GM12878 (cell line): ENCODE measurements at regions not wholly inside any gene's neighbourhood (a gene's known extent, or its start where the extent isn't known, plus 50 kb on each side); places are given as distances from the start of the nearest gene placed in this dataset.

Experiments used
- MEF2A ChIP-seq: IDR thresholded peaks from 2 replicates; pipeline ENCODE4 v1.6.1; 2011; ENCODE audit warnings: low read depth, mild to moderate bottlenecking, low read length, moderate library complexity; ENCODE audit not compliant: insufficient read depth
- SRF ChIP-seq, 2 experiments: IDR thresholded peaks; 2 replicates each; pipeline ENCODE4 v1.6.1; 2011; ENCODE audit warnings: low read depth in 2 of 2, low read length in 2 of 2, mild to moderate bottlenecking in 1 of 2, moderate library complexity in 1 of 2
- TF ChIP-seq, protein P1 (sequence below): fragments of 450-650 bp; formaldehyde crosslinking; IDR thresholded peaks from 2 replicates; pipeline ENCODE4 v1.4.0; 2022; ENCODE audit warnings: mild to moderate bottlenecking, moderate library complexity
- TF ChIP-seq, protein P2 (sequence below): IDR thresholded peaks from 2 replicates; pipeline ENCODE4 v1.6.1; 2011; ENCODE audit warnings: borderline replicate concordance, low read depth, mild to moderate bottlenecking, moderate library complexity, low read length; ENCODE audit not compliant: insufficient read depth, poor library complexity, severe bottlenecking
- TF ChIP-seq, protein P3 (sequence below): IDR thresholded peaks from 2 replicates; pipeline ENCODE4 v1.6.1; 2012; ENCODE audit warnings: low read depth, low read length, improper control_type of control experiment
- TF ChIP-seq, protein P4 (sequence below): fragments of 450-650 bp; IDR thresholded peaks from 2 replicates; pipeline ENCODE4 v1.6.1; 2017; ENCODE audit warnings: mild to moderate bottlenecking, moderate library complexity

DNA sequence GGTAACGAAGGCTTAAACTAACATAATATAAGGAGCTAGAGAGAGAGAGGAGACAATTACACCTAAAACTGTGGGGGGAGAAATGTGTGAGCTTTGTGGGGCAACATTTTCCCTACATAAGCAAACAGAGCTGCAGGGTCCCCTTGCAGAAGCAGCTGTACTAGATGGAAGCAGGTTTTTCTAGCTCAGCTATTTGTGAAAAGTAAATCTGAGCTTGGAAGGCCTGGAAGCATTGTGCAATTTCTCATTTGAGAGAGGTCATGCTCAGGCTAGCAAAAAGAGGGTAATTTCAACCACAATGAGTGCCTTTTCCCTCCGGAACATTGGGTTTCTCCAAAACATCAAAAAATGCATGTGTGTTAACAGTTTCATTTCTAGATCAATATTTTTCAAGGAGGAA lies 130.0 kb downstream of the ARL4C start (continued):
- TF ChIP-seq, protein P1, sequence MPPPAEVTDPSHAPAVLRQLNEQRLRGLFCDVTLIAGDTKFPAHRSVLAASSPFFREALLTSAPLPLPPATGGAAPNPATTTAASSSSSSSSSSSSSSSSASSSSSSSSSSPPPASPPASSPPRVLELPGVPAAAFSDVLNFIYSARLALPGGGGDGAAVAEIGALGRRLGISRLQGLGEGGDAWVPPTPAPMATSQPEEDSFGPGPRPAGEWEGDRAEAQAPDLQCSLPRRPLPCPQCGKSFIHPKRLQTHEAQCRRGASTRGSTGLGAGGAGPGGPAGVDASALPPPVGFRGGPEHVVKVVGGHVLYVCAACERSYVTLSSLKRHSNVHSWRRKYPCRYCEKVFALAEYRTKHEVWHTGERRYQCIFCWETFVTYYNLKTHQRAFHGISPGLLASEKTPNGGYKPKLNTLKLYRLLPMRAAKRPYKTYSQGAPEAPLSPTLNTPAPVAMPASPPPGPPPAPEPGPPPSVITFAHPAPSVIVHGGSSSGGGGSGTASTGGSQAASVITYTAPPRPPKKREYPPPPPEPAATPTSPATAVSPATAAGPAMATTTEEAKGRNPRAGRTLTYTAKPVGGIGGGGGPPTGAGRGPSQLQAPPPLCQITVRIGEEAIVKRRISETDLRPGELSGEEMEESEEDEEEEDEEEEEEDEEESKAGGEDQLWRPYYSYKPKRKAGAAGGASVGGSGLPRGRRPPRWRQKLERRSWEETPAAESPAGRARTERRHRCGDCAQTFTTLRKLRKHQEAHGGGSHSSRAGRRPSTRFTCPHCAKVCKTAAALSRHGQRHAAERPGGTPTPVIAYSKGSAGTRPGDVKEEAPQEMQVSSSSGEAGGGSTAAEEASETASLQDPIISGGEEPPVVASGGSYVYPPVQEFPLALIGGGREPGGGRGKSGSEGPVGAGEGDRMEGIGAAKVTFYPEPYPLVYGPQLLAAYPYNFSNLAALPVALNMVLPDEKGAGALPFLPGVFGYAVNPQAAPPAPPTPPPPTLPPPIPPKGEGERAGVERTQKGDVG (CRISPR knock-in tag): no peak
- TF ChIP-seq, protein P2, sequence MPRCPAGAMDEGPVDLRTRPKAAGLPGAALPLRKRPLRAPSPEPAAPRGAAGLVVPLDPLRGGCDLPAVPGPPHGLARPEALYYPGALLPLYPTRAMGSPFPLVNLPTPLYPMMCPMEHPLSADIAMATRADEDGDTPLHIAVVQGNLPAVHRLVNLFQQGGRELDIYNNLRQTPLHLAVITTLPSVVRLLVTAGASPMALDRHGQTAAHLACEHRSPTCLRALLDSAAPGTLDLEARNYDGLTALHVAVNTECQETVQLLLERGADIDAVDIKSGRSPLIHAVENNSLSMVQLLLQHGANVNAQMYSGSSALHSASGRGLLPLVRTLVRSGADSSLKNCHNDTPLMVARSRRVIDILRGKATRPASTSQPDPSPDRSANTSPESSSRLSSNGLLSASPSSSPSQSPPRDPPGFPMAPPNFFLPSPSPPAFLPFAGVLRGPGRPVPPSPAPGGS: no peak
- TF ChIP-seq SRF (IDR thresholded peaks at IDR 0.05; ENCODE audit: low read depth in 2 of 2, low read length in 2 of 2): no peak
- TF ChIP-seq, protein P3, sequence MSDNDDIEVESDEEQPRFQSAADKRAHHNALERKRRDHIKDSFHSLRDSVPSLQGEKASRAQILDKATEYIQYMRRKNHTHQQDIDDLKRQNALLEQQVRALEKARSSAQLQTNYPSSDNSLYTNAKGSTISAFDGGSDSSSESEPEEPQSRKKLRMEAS: no peak
- no peak for TF ChIP-seq MEF2A
- TF ChIP-seq, protein P4, sequence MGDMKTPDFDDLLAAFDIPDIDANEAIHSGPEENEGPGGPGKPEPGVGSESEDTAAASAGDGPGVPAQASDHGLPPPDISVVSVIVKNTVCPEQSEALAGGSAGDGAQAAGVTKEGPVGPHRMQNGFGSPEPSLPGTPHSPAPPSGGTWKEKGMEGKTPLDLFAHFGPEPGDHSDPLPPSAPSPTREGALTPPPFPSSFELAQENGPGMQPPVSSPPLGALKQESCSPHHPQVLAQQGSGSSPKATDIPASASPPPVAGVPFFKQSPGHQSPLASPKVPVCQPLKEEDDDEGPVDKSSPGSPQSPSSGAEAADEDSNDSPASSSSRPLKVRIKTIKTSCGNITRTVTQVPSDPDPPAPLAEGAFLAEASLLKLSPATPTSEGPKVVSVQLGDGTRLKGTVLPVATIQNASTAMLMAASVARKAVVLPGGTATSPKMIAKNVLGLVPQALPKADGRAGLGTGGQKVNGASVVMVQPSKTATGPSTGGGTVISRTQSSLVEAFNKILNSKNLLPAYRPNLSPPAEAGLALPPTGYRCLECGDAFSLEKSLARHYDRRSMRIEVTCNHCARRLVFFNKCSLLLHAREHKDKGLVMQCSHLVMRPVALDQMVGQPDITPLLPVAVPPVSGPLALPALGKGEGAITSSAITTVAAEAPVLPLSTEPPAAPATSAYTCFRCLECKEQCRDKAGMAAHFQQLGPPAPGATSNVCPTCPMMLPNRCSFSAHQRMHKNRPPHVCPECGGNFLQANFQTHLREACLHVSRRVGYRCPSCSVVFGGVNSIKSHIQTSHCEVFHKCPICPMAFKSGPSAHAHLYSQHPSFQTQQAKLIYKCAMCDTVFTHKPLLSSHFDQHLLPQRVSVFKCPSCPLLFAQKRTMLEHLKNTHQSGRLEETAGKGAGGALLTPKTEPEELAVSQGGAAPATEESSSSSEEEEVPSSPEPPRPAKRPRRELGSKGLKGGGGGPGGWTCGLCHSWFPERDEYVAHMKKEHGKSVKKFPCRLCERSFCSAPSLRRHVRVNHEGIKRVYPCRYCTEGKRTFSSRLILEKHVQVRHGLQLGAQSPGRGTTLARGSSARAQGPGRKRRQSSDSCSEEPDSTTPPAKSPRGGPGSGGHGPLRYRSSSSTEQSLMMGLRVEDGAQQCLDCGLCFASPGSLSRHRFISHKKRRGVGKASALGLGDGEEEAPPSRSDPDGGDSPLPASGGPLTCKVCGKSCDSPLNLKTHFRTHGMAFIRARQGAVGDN: no peak
